SIG-M5 (cell line): ENCODE measurements at regions not wholly inside any gene's neighbourhood (a gene's known extent, or its start where the extent isn't known, plus 50 kb on each side); places are given as distances from the start of the nearest gene placed in this dataset.

ENCODE experiments used
- DNase-seq: peaks from one replicate; lab custom pipeline; 2025; lab: John Stamatoyannopoulos, UW

GRCh38 chr1:87274851-87275250 lies 53.8 kb upstream of the LMO4 start:
- DNase-seq: no peak

- no peak for DNase-seq
Observed at GRCh38 chr1:87278825-87279535, 49.7 kb upstream of the LMO4 start.
